ENCODE measurements at regions not wholly inside any gene's neighbourhood (a gene's known extent, or its start where the extent isn't known, plus 50 kb on each side); places are given as distances from the start of the nearest gene placed in this dataset.

- TF ChIP-seq CTCF (IDR thresholded peaks at IDR 0.05; ENCODE audit: poor library complexity) (no peak), EZH2 (IDR thresholded peaks at IDR 0.05; ENCODE audit: borderline replicate concordance) (no peak), EZH2phosphoT487 (IDR thresholded peaks at IDR 0.05; ENCODE audit: low read depth, severe bottlenecking, unreplicated experiment) (no peak)
Observed at GRCh38 chr17:14775731-14776492, 475.0 kb downstream of the HS3ST3B1 start.

Data from hepatocyte (in vitro differentiated cells).